DND-41 (cell line): ENCODE measurements at regions not wholly inside any gene's neighbourhood (a gene's known extent, or its start where the extent isn't known, plus 50 kb on each side); places are given as distances from the start of the nearest gene placed in this dataset.

Source experiments
- CTCF ChIP-seq: IDR thresholded peaks from 2 replicates; pipeline ENCODE4 v1.5.1; 2012; ENCODE audit warnings: borderline replicate concordance, low read length, moderate library complexity, mild to moderate bottlenecking; ENCODE audit not compliant: poor library complexity, severe bottlenecking; ENCODE audit errors: extremely low read depth
- EZH2 ChIP-seq: IDR thresholded peaks from 3 replicates; pipeline ENCODE4 v1.6.1; 2012; ENCODE audit warnings: borderline replicate concordance, low read depth, mild to moderate bottlenecking, moderate library complexity, low read length, inconsistent platforms; ENCODE audit not compliant: severe bottlenecking

GRCh38 chr13:22275393-22275792 lies 604.5 kb downstream of the FGF9 start:
- TF ChIP-seq EZH2 (no peak), CTCF (no peak)
